ENCODE measurements at regions not wholly inside any gene's neighbourhood (a gene's known extent, or its start where the extent isn't known, plus 50 kb on each side); places are given as distances from the start of the nearest gene placed in this dataset.

- TF ChIP-seq, protein P1, sequence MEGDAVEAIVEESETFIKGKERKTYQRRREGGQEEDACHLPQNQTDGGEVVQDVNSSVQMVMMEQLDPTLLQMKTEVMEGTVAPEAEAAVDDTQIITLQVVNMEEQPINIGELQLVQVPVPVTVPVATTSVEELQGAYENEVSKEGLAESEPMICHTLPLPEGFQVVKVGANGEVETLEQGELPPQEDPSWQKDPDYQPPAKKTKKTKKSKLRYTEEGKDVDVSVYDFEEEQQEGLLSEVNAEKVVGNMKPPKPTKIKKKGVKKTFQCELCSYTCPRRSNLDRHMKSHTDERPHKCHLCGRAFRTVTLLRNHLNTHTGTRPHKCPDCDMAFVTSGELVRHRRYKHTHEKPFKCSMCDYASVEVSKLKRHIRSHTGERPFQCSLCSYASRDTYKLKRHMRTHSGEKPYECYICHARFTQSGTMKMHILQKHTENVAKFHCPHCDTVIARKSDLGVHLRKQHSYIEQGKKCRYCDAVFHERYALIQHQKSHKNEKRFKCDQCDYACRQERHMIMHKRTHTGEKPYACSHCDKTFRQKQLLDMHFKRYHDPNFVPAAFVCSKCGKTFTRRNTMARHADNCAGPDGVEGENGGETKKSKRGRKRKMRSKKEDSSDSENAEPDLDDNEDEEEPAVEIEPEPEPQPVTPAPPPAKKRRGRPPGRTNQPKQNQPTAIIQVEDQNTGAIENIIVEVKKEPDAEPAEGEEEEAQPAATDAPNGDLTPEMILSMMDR (IDR thresholded peaks at IDR 0.05): no peak
- TF ChIP-seq POLR2A (IDR thresholded peaks at IDR 0.05): no peak
- TF ChIP-seq EP300 (IDR thresholded peaks at IDR 0.05): no peak
These were observed 250.4 kb downstream of the MAGEB5 start for GRCh38 chrX:26466387-26466786.
